Retinal pigment epithelial cell (primary cell): ENCODE measurements at regions not wholly inside any gene's neighbourhood (a gene's known extent, or its start where the extent isn't known, plus 50 kb on each side); places are given as distances from the start of the nearest gene placed in this dataset.

Source experiments
- DNase-seq: peaks from one replicate; pipeline ENCODE4 v3.0.0-alpha.2; 2010; ENCODE audit warnings: low read depth
- H3K4me3 ChIP-seq: 2 replicates; pipeline ENCODE4 v1.5.1; 2011; ENCODE audit warnings: mild to moderate bottlenecking, low read length, control low read depth, moderate library complexity
- TF ChIP-seq, protein P1 (sequence below): conservative IDR thresholded peaks from 2 replicates; pipeline ENCODE4 v1.5.1; 2011; ENCODE audit warnings: low read depth, low read length, control low read depth, inconsistent platforms

DNA sequence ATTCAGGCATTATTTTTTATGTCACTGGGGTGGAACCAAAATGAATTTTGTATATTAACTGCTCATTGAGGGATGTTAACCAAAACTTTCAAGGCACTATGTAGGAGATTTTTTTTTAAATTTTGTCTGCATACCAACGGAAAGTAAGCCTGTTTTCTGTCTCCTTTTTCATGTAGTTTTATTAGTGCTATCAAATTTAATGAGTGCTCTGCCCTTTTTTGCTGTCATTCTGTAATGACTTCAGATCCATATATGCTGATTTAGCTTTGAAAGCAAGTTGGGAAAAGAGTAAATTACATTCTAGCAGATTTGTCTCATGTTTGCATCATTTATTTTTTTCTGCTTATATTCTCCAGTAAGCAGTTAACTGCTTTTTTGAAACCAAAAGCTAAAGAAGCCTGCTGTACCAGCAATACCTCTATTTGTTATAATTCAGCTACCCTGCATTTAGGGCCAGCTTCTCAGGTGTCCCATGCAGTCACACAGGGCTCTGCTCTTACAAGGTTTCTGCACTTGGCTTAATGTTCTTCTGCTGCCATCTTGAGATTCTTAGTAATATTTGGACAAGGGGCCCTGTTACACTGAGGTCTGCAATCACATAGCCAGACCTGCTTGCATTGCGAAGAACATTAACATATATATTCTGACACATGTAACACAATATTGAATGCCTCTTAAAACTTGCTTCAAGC lies 429.0 kb downstream of the UTRN start:
- TF ChIP-seq, protein P1, sequence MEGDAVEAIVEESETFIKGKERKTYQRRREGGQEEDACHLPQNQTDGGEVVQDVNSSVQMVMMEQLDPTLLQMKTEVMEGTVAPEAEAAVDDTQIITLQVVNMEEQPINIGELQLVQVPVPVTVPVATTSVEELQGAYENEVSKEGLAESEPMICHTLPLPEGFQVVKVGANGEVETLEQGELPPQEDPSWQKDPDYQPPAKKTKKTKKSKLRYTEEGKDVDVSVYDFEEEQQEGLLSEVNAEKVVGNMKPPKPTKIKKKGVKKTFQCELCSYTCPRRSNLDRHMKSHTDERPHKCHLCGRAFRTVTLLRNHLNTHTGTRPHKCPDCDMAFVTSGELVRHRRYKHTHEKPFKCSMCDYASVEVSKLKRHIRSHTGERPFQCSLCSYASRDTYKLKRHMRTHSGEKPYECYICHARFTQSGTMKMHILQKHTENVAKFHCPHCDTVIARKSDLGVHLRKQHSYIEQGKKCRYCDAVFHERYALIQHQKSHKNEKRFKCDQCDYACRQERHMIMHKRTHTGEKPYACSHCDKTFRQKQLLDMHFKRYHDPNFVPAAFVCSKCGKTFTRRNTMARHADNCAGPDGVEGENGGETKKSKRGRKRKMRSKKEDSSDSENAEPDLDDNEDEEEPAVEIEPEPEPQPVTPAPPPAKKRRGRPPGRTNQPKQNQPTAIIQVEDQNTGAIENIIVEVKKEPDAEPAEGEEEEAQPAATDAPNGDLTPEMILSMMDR = no peak
- DNase-seq = no peak
- no peak overlapping the region for H3K4me3 ChIP-seq

DNA sequence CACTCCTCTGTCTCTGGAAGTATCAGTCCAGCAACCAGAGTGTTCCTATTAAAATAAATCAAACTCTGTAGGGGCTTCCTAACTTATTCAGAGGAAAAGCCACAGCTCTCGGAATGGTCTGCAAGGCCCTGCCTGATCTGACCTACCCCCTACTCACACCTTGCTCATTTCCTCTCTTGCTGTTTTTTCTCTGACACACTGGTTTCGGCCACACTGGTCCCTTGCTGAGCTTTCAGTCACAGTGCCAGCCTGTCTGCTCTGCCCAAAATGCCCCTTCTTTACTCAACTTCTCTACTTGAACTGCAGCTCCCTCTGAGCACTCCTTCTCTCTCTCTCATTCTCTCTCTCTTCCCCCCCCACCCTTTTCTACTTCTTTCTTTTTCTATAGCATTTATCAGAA lies 430.2 kb downstream of the UTRN start:
- DNase-seq = no peak
- H3K4me3 ChIP-seq = no peak overlapping the region
- TF ChIP-seq, protein P1 = no peak

DNA sequence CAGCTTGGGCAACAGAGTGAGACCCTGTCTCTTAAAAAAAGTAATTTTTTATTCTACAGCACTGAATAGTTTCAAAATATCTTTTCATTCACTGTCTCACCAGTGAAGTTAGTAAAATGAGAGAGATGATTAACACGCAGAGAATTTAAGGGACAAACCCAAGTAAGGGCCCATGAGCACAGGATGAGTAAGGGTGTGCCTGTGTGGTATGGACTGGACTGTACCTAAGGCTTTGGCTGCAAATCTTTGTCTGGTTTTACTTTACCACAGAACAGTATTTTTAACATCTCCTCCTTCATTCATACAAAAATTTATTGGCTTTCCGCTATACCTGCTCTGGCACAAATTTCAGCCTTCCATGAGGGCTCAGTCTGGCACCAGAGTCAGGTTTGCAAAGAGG lies 433.3 kb downstream of the UTRN start:
- no peak overlapping the region for H3K4me3 ChIP-seq
- TF ChIP-seq, protein P1 = no peak
- DNase-seq = no peak

DNA sequence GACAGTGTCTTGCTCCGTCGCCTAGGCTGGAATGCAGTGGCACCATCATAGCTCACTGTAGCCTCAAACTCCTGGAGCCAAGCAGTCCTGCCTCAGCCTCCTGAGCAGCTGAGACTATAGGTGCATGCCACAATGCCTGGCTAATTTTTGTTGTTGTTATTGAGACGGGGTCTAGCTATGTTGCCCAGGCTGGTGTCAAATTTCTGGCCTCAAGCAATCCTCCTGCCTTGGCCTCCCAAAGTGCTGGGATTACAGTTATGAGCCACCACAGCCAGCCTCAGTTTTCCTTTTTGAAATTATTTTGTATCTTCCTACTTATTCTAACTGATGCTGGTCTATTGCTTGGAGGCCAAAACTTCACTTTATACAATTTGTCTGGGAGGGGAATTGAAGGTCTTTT lies 436.1 kb downstream of the UTRN start:
- H3K4me3 ChIP-seq = no peak overlapping the region
- TF ChIP-seq, protein P1 = no peak
- no peak for DNase-seq

DNA sequence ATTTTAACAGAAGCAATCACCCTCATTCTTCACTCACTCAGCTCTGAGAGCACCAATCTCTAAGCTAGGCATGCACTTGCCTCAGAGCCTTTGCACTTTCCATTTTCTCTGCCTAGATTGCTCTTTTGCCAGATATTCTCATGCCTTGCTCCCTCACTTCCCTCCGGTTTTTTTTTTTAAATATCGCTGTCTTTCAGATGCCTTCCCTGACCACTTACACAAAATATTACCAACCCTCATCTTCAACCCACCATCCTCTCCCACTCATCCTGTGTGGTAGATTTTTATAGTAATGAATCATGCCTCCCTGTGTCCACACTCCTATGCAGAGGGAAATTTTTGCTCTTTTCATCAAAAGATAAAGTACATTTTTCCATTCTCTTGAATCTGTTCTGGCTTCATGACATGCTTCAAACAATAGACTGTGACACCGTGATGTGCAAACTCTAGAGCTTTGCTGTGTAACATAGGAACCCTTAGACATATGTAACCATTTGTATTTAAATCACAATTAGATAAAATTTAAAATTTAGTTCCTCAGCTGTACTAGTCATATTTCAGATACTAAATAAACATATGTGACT lies 437.1 kb downstream of the UTRN start:
- TF ChIP-seq, protein P1 = no peak

DNA sequence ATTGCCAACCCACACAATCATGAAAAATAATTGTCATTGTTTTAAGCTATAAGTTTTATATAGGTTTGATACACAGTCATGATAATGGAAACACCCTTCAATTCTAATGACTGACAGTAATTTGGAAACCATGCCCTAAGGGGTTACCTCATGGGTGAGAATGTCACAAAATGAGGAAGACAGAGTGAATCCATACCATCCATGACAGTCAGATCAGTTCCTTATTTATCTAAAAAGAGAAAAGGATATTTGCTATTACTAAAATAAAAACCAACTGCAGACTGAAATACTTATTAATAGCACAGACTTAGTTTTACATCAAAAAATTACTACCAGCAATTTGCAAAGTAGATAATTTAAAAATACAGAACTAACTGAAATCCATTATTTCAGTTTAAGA lies 437.8 kb downstream of the UTRN start:
- TF ChIP-seq, protein P1 = no peak
- no peak overlapping the region for H3K4me3 ChIP-seq
- no peak for DNase-seq

More for the DNA sequence above, 437.1 kb downstream of the UTRN start:
- H3K4me3 ChIP-seq = no peak overlapping the region
- no peak for DNase-seq

DNA sequence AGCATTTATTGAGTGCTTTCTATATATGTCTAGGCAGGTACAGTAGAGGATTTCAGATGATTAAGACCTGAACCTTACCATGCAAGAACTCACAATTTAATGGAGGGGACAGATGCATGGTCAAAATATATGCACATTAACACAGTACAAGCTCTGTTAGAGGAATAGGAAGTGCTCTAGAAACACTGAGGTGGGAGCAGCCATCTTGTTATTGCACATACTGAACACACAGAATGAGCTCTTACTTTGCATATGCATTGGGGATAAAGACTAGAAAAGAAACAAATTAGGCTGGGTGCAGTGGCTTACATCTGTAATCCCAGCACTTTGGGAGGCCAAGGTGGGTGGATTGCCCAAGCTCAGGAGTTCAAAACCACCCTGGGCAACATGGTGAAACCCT lies 438.3 kb downstream of the UTRN start:
- DNase-seq = no peak
- TF ChIP-seq, protein P1 = no peak

More for the DNA sequence above, 438.3 kb downstream of the UTRN start:
- no peak overlapping the region for H3K4me3 ChIP-seq
